Limb (tissue), 2 donors: ENCODE measurements at regions not wholly inside any gene's neighbourhood (a gene's known extent, or its start where the extent isn't known, plus 50 kb on each side); places are given as distances from the start of the nearest gene placed in this dataset.

Experiments used
- DNase-seq, 2 donors: peaks; one replicate each; pipeline ENCODE4 v3.0.0-alpha.2; 2016; ENCODE audit errors: extremely low spot score in 2 of 2

DNA sequence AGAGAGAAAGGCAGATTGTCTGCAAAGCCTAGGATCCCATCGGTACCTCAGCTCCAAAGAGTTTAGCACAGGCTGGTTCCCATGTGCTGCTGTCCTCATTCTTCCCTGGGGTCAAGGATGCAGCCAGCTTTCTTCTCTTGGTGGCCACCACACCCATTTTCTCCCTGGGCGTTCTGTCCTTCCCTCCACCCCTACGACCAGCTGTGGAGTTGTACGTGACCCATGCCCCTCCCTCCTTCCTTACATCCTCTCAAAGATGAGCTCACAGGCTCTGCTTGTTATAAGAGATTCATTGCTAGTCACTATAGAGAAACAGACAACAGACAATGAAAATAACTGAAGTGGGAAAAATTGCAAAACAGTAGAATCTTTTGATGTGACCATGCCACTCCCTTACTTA is 74.0 kb upstream of the KLF3 start:
- DNase-seq = no peak

DNA sequence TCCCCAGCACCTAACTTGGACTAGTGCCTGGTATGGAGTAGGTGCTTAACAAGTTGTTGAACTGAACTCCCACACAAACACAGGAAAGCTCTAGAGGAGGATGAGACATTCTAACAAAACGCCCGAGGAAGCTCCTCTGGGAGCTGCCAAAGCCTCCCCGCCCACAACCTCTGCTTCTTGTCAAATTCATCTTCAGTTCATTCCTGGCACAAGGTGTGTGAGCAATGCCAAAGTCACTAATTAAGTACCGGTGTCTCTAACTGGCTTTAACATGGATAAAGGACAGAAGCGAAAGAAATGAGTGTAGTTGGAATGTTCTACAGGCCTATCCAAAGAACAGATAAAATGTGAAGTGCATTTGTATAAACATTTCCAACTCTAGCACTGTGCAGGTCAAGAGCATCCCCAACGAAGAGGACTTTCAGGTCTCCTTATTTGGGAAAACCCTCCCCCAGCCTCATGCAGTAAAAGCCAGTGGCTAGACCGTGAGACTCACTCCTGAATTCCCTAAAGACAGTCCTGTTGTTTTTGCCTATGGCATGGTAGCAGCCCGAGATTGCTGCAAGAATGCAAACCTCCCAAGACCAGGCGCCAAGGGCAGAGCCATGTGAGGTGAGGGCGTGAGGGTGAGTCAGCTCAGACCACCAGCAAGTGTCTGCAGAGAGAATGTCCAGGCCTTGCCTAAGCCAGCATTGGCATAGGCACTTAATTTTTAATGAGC is 72.2 kb upstream of the KLF3 start:
- DNase-seq = no peak

DNA sequence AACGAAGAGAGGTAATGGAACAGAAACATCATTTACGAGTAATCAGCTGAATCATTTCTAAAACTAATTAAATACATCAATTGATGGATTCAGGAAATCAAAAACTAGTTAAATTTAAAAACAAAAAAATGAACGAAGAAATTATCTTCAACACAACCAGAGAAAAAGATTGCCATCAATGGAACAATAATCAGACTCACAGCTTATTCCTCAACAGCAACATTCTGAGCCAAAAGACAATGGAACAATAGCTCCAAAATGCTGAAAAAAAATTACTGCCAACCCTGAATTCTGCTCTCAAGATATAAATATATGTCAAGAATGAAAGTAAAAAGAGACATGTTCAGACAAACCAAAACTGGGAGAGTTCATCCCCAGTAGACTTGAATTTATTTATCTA is 65.5 kb upstream of the KLF3 start:
- DNase-seq = no peak

DNA sequence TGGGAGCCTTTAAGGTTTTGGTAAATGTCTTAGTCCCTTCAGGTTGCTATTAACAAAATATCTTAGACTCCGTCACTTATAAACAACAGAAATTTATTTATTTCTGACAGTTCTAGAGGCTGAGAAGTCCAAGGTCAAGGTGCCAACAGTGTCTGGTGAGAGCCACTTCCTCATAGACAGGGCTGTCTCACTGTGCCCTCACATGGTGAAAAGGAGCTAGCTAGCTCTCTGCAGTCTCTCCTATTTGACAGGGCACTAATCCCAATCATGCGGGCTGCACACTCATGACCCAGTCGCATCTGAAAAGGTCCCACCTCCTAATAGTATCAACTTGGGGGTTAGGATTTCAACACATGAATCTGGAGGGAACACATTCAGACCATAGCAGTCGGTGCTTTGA is 63.4 kb upstream of the KLF3 start:
- no peak for DNase-seq

DNA sequence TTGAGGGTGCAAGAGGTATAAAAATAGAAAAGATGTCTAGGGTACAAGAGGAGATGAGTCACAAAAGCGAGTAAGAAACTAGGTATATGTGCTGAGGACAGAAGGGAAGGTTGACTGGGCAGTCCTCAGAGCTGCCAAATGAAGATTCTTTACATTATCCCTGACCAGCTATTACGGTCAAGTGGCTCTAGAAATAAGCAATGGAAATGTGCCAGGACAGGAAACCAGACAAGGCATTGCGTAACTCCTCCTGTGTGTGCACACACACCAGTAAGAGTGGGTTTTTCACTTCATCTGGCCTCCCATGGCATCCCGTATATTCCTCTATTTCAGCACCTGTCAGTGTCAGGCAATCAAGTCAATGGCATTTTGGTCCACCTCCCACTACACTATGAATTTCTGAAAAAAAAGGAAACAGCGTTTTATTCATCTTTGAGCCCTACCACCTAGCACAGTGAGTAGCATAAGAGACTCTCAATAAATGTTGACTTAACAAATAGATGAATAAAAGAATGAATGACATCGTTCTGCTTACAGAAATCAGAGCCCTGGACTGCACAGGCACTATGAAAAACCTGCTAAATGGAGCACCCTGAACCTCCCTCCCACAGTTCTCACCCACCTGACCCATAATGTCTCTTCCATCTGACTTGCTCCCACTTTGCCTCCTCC is 62.6 kb upstream of the KLF3 start:
- DNase-seq = no peak

DNA sequence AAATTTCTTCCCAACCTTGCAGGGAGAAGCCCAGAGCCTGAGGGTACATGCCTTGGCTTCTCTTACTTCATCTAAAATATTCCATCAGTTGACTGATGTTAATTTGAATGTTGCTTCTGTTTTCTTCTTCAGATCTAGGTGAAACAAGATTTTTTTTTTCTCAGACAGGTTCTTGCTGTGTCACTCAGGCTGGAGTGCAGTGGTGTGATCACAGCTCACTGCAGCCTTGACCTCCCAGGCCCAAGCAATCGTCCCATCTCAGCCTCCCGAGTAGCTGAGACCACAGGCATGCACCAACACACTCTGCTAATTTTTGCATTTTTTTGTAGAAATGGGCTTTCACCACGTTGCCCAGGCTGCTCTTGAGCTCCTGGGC is 62.1 kb upstream of the KLF3 start:
- DNase-seq = no peak

DNA sequence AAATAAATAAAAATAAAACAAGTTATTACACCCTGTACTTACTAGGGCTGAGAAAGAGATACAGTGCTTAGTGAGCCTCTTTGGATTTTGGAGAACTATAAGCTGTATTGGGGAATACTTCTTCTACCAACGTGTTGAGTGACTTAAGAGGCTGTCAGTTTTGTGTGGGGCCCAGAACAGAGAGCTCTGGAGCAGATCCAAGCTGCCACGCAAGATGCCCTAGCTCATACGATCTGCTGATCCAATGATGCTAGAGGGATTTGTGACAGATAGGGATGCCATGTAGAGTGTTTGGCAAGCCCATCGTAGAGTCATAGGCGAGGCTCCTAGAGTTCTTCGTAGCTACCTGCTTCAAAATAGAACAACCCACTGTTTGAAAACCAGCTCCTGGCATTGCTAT is 60.3 kb upstream of the KLF3 start:
- no peak for DNase-seq

DNA sequence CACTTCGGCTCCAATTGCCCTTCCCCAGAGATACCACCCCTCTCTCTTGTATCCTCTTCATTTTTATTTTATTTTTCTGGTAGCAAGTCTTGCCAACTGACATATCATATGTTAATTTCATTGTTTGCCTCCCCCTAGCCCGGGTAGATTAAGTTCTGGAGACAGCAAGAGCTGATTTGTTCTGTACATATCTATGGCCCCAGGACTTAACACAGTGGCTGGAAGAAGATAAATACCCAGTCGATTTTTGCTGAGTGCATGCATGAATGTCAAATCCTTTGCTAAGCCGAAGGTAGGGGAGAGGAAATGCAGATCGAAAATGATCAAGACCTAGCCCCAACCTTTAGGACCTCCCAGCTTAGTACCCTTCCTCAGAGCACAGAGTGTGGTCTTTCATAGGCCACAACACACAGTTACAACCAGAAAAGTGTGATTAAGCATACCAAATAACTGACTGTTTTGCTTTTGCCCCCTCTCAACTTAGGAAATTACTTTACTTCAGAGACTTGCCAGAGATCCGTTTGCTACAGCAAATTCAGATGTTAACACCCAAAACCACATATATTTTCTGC is 58.7 kb upstream of the KLF3 start:
- DNase-seq = no peak

DNA sequence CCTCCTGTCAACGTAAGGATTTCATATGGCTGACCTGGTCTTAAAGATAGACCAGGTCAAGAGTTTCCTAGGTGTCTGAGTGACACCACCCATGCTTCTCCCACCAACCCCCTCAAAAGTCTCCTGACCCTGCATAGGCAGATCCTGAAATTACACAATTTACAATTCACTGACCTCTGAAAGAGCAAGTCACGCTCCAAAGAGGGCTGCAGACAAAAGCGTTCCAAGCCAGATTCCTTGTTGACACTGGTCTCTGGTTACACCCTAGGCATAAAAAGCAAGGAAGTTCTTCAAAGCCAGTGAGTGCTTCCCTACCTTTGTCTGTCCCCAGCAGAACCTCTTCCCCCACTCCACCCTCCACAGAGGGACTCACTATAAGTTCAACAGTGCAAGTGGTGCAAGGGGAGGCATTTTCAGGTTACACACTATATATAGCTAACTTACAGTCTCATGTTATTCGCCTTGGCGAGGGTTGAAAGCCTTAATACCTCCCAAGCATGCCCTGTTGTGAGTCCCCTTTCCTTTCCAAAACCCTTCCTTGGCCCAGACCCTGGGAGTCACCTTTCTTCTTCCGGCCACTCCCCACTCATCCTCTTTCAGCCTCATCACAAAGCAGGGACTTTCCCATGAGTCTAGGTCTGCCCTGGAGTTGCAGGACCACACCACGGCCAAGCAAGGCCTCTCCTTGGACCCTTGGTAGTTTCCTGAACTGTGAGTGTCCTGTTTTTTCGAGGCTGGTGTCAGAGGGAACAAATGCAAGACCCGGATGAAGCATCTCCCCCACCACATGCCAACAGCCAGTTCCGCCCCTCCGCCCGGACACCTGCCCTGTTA is 58.0 kb upstream of the KLF3 start:
- DNase-seq = no peak

DNA sequence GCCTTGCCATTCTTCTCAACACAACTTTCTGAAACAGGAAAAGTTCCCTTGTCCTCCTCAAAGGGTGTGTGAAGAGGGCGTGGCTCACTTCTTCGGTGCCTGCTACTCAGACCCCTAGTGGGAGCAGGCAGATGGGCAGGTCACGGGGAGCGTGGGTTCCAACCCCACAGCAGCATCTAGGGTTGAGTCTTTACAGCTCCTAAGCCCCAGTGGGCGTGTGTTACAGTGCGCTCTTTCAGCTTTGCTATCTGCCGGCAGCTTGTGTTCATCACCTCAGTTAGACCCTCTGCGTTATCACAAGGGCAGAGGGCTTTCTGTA is 57.5 kb upstream of the KLF3 start:
- no peak for DNase-seq

DNA sequence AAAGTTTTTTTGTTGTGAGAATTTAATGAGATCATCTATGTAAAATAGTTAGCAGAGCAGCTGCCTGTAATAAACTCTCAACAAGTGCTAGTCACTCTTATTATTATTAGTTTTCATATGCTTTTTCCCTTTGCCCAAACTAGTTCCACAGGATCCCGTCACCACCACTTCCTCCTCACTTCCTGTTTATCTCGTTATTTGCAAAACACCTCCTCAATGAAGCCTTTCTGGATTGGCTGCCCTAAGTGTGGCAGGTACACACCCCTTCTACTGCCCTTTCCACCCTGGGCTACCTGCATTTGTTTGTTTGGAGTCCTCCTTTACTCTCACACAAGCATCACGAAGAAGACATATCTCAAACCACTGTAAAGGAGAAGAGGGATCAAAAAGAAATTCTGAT is 54.4 kb upstream of the KLF3 start:
- no peak for DNase-seq

DNA sequence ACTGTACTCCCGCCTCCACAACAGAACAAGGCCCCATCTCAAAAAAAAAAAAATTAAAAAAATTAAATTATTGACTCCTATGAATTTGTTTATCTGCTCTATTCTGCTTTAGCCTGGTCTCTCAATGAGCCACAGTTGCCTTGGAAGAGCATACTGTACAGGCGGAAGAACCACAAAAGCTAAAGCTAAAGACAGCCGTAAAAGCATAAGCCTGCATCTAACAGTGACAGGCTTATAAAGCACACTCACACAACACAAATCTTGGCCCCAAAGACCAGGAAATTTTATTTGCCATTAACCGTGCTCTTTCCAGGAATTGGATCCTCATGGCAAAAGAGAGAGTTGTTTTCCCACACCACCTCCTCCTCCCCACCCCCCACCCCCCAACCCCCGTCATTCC is 53.5 kb upstream of the KLF3 start:
- no peak for DNase-seq

DNA sequence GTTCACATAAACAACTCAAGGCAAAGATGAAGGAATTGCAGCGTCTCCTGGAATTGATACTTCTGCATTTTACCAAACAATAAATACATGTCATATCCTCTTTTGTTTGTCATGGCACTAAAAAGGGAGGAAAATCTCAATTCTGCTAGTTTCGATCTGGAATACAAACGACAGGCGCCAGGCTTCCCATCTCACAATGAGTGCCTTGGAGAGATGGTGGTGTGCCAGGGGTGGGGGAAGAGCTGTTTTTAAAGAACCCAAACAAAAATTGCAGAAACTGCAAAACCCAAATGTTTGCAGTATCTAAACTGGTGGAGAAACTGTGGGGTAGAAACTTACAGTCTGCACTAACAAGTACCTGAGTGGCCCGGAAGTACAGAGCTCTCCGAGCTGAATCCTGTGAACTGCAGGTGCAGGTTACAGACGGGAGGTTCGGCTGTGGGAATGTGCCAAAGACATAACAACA is 53.0 kb upstream of the KLF3 start:
- no peak for DNase-seq

DNA sequence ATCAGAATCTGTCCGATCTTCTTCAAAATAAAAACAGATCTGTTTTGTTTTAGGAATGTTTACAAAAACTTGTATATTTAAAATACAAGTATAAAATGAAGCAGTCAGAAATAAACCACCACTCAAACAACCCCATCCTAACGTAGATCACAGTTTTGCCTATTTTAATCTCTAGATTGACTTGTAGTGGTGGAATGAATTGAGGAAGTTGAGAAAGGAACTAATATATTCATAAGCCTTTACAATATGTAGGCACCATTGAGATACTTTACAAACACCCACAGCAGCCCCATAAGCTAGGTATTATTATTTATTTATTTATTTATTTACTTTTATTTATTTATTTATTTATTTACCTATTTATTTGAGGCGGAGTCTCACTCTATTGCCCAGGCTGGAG is 52.3 kb upstream of the KLF3 start:
- no peak for DNase-seq

DNA sequence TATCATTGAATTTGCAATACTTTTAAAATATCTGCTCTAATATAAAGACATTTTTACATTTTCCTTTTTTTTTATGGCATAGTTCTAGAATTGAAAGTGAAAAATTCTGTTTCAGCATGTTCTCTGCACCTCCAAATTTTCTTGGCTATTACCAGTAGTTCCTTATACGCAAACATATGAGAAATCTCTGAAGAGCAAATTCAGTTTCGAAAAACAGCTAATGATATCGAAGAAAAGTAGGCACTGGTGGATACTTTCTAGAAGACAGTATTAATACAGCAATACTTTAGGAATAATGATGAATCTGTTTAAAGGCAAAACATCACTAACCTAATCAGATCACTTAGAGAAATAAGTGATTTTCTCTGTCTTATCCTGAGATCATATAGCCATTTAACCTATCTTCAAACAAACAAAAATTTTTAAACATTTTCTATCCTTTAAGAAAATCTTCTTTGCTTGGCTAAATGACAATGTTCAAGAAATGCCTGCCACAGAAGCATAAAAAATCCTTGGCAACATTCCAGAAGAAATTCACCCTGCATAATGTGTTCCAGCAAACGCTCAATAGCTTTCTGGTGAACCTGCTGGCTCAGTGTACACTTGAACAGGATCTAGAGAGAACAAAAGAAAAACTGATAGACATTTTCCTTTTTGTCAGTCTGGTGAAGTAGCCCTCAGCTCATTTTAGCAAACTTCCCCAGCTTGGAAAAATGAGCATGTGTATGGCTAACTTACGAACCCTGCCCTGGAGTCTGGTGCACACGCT is 51.2 kb upstream of the KLF3 start:
- peak in 1 of 2 donors; percentile 52 for DNase-seq
